ENCODE measurements at regions not wholly inside any gene's neighbourhood (a gene's known extent, or its start where the extent isn't known, plus 50 kb on each side); places are given as distances from the start of the nearest gene placed in this dataset.
"Not testable (repeated sequence)": the region's sequence is repeated elsewhere in the genome, so short reads cannot be mapped to it uniquely, and the experiment has no call there.

- DNase-seq: no peak
Observed at GRCh38 chr6:112464901-112465665, 118.0 kb downstream of the RFPL4B start.

- no peak for DNase-seq
Observed at GRCh38 chr6:112466373-112467151, 119.4 kb downstream of the RFPL4B start.

GRCh38 chr6:112468359-112468758 lies 121.2 kb downstream of the RFPL4B start:
- DNase-seq: no peak

- no peak for DNase-seq
Observed at GRCh38 chr6:112469306-112469705, 122.2 kb downstream of the RFPL4B start.

- no peak for DNase-seq
Observed at GRCh38 chr6:112470376-112470775, 123.2 kb downstream of the RFPL4B start.

GRCh38 chr6:112470950-112471349 lies 123.8 kb downstream of the RFPL4B start:
- no peak for DNase-seq

GRCh38 chr6:112475083-112475482 lies 128.0 kb downstream of the RFPL4B start:
- DNase-seq: no peak

- no peak for DNase-seq
Observed at GRCh38 chr6:112477125-112477524, 130.0 kb downstream of the RFPL4B start.

- no peak for DNase-seq
Observed at GRCh38 chr6:112478036-112478435, 130.9 kb downstream of the RFPL4B start.

GRCh38 chr6:112479975-112480374 lies 132.8 kb downstream of the RFPL4B start:
- not testable (repeated sequence) for DNase-seq

GRCh38 chr6:112480553-112480952 lies 133.4 kb downstream of the RFPL4B start:
- DNase-seq: no peak

GRCh38 chr6:112481211-112481610 lies 134.1 kb downstream of the RFPL4B start:
- no peak for DNase-seq

- no peak for DNase-seq
Observed at GRCh38 chr6:112482373-112482772, 135.2 kb downstream of the RFPL4B start.

- DNase-seq: no peak
Observed at GRCh38 chr6:112485120-112485826, 138.1 kb downstream of the RFPL4B start.

- no peak for DNase-seq
Observed at GRCh38 chr6:112485827-112486212, 138.7 kb downstream of the RFPL4B start.

- no peak for DNase-seq
Observed at GRCh38 chr6:112486454-112486853, 139.3 kb downstream of the RFPL4B start.

GRCh38 chr6:112488238-112488637 lies 141.1 kb downstream of the RFPL4B start:
- no peak for DNase-seq

GRCh38 chr6:112501705-112502104 lies 154.6 kb downstream of the RFPL4B start:
- peak; percentile 88 for DNase-seq

GRCh38 chr6:112502351-112503090 lies 155.4 kb downstream of the RFPL4B start:
- DNase-seq: no peak

- DNase-seq: peak; percentile 30
Observed at GRCh38 chr6:112503091-112503596, 156.0 kb downstream of the RFPL4B start.

- DNase-seq: no peak
Observed at GRCh38 chr6:112504621-112505020, 157.5 kb downstream of the RFPL4B start.

GRCh38 chr6:112511441-112511840 lies 164.3 kb downstream of the RFPL4B start:
- DNase-seq: no peak

GRCh38 chr6:112513175-112513574 lies 166.0 kb downstream of the RFPL4B start:
- DNase-seq: no peak
